ENCODE measurements at regions not wholly inside any gene's neighbourhood (a gene's known extent, or its start where the extent isn't known, plus 50 kb on each side); places are given as distances from the start of the nearest gene placed in this dataset.

DNA sequence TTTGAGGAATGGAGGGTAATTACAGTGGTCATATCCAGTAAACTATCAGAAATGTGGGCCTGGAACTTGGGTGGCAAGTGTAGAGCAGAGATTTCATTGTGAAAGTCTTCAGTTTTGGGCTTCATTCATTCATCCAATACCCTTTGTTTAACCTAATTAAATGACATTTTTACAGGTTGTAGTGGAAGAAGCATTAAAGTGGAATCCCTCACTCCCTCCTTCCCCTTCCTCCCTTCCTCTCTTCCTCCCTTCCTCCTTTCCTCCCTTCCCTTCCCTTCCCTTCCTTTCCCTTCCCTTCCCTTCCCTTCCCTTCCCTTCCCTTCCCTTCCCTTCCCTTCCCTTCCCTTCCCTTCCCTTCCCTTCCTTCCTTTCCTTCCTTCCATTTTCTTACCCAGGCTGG lies 219.3 kb downstream of the PDCD6IP start:
- TF ChIP-seq, protein P1, sequence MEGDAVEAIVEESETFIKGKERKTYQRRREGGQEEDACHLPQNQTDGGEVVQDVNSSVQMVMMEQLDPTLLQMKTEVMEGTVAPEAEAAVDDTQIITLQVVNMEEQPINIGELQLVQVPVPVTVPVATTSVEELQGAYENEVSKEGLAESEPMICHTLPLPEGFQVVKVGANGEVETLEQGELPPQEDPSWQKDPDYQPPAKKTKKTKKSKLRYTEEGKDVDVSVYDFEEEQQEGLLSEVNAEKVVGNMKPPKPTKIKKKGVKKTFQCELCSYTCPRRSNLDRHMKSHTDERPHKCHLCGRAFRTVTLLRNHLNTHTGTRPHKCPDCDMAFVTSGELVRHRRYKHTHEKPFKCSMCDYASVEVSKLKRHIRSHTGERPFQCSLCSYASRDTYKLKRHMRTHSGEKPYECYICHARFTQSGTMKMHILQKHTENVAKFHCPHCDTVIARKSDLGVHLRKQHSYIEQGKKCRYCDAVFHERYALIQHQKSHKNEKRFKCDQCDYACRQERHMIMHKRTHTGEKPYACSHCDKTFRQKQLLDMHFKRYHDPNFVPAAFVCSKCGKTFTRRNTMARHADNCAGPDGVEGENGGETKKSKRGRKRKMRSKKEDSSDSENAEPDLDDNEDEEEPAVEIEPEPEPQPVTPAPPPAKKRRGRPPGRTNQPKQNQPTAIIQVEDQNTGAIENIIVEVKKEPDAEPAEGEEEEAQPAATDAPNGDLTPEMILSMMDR (IDR thresholded peaks at IDR 0.05; ENCODE audit: insufficient read depth in 1 of 2, low read depth in 1 of 2, low read length in 1 of 2, severe bottlenecking in 1 of 2, unreplicated experiment in 1 of 2) = no peak
- no peak for DNase-seq

DNA sequence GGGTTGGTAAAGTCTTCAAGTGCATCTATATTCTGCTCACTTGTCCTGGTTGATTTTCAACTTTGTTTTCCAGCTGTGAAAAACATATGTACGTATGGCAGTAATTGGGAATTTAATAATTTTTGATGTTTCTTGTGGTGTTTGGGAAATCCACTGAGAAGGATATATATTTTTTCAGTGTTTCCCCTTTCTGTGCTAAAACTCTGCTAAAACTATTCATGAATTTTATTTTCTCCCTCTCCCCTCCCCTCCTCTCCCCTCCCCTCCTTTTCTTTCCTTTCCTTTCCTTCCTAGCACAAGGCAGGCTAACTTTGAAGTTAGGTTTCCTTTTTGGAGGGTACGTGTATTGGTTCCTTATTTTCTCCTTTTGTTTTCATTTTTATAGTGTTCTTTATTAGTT lies 220.7 kb downstream of the PDCD6IP start:
- Mint-ChIP-seq H3K27me3 (ENCODE audit: insufficient read depth, unreplicated experiment) (peaks cover 11% of the 10 kb centered on the region), H3K36me3 (ENCODE audit: insufficient read depth, unreplicated experiment) (no peaks in the 10 kb centered on the region), H3K9me3 (ENCODE audit: unreplicated experiment) (no peaks in the 10 kb centered on the region), H3K4me3 (ENCODE audit: unreplicated experiment) (no peak overlapping the region), H3K4me1 (ENCODE audit: low read depth, unreplicated experiment) (peaks cover 4% of the 10 kb centered on the region), H3K27ac (ENCODE audit: unreplicated experiment) (no peak overlapping the region)
- POLR2A ChIA-PET = no interaction called here
- intact Hi-C loops (cut with micrococcal nuclease; ENCODE audit: unreplicated experiment) = no loop called here
- CTCF ChIA-PET = no interaction called here
- H3K4me1 ChIP-seq = no peaks in the 10 kb centered on the region
- BruUV-seq (replicated peaks) = no TSS peak
- H3K9me3 ChIP-seq = no peaks in the 10 kb centered on the region
- no peak for DNase-seq
- no peak overlapping the region for H3K4me3 ChIP-seq (ENCODE audit: low read depth, low read length)
- TF ChIP-seq, protein P1 (IDR thresholded peaks at IDR 0.05; ENCODE audit: insufficient read depth in 1 of 2, low read depth in 1 of 2, low read length in 1 of 2, severe bottlenecking in 1 of 2, unreplicated experiment in 1 of 2) = no peak
- H3K36me3 ChIP-seq (ENCODE audit: control insufficient read depth, insufficient read depth, low read length) = no peaks in the 10 kb centered on the region
- H3K27me3 ChIP-seq (replicated peaks; ENCODE audit: control insufficient read depth, insufficient read depth, low read length) = no peaks in the 10 kb centered on the region; the same call in 1 of the 2 replicates

More for the DNA sequence above, 219.3 kb downstream of the PDCD6IP start:
- intact Hi-C loops (cut with micrococcal nuclease; ENCODE audit: unreplicated experiment) = no loop called here
- H3K9me3 ChIP-seq = no peaks in the 10 kb centered on the region
- BruUV-seq (replicated peaks) = no TSS peak
- peaks cover 11% of the 10 kb centered on the region for H3K27me3 Mint-ChIP-seq (ENCODE audit: insufficient read depth, unreplicated experiment)
- H3K36me3 ChIP-seq (ENCODE audit: control insufficient read depth, insufficient read depth, low read length) = no peaks in the 10 kb centered on the region
- H3K4me1 ChIP-seq = peaks cover 12% of the 10 kb centered on the region
- no peak overlapping the region for H3K27ac Mint-ChIP-seq (ENCODE audit: unreplicated experiment)
- ChIA-PET POLR2A (interaction anchor here (0.6 kb wide), 1 partner anchor 231 kb away, joined by 3 read pairs; no protein-coding TSS in a partner anchor), CTCF (no interaction called here)
- H3K4me3 ChIP-seq (ENCODE audit: low read depth, low read length) = no peak overlapping the region
- no peaks in the 10 kb centered on the region for H3K36me3 Mint-ChIP-seq (ENCODE audit: insufficient read depth, unreplicated experiment)
- no peak overlapping the region for H3K4me3 Mint-ChIP-seq (ENCODE audit: unreplicated experiment)
- no peaks in the 10 kb centered on the region; the same call in 1 of the 2 replicates for H3K27me3 ChIP-seq (replicated peaks; ENCODE audit: control insufficient read depth, insufficient read depth, low read length)
- H3K9me3 Mint-ChIP-seq (ENCODE audit: unreplicated experiment) = no peaks in the 10 kb centered on the region
- H3K4me1 Mint-ChIP-seq (ENCODE audit: low read depth, unreplicated experiment) = peaks cover 14% of the 10 kb centered on the region

- TF ChIP-seq, protein P1 (IDR thresholded peaks at IDR 0.05; ENCODE audit: insufficient read depth in 1 of 2, low read depth in 1 of 2, low read length in 1 of 2, severe bottlenecking in 1 of 2, unreplicated experiment in 1 of 2) = no peak
- H3K36me3 ChIP-seq (ENCODE audit: control insufficient read depth, insufficient read depth, low read length) = no peaks in the 10 kb centered on the region
- Mint-ChIP-seq H3K4me1 (ENCODE audit: low read depth, unreplicated experiment) (no peaks in the 10 kb centered on the region), H3K4me3 (ENCODE audit: unreplicated experiment) (no peak overlapping the region), H3K36me3 (ENCODE audit: insufficient read depth, unreplicated experiment) (no peaks in the 10 kb centered on the region), H3K27me3 (ENCODE audit: insufficient read depth, unreplicated experiment) (peaks cover 11% of the 10 kb centered on the region), H3K9me3 (ENCODE audit: unreplicated experiment) (no peaks in the 10 kb centered on the region), H3K27ac (ENCODE audit: unreplicated experiment) (no peak overlapping the region)
- BruUV-seq (replicated peaks) = no TSS peak
- POLR2A ChIA-PET = no interaction called here
- intact Hi-C loops (cut with micrococcal nuclease; ENCODE audit: unreplicated experiment) = no loop called here
- H3K4me1 ChIP-seq = no peaks in the 10 kb centered on the region
- no peak overlapping the region for H3K4me3 ChIP-seq (ENCODE audit: low read depth, low read length)
- H3K27me3 ChIP-seq (replicated peaks; ENCODE audit: control insufficient read depth, insufficient read depth, low read length) = no peaks in the 10 kb centered on the region; the same call in 1 of the 2 replicates
- CTCF ChIA-PET = no interaction called here
- DNase-seq = no peak
- no peaks in the 10 kb centered on the region for H3K9me3 ChIP-seq
Measured at GRCh38 chr3:34020170-34020569, 221.7 kb downstream of the PDCD6IP start.

Measured in Caco-2 (cell line).